GM10266 (cell line): ENCODE measurements at regions not wholly inside any gene's neighbourhood (a gene's known extent, or its start where the extent isn't known, plus 50 kb on each side); places are given as distances from the start of the nearest gene placed in this dataset.
"Not testable (repeated sequence)": the region's sequence is repeated elsewhere in the genome, so short reads cannot be mapped to it uniquely, and the experiment has no call there.

Source experiments
- DNase-seq: peaks from one replicate; pipeline ENCODE4 v3.0.0; 2012; ENCODE audit errors: extremely low spot score
- CTCF ChIP-seq: IDR thresholded peaks from 2 replicates; pipeline ENCODE4 v1.5.1; 2012; ENCODE audit warnings: mild to moderate bottlenecking, low read depth; ENCODE audit not compliant: control insufficient read depth, insufficient read depth; ENCODE audit errors: missing control alignments

DNA sequence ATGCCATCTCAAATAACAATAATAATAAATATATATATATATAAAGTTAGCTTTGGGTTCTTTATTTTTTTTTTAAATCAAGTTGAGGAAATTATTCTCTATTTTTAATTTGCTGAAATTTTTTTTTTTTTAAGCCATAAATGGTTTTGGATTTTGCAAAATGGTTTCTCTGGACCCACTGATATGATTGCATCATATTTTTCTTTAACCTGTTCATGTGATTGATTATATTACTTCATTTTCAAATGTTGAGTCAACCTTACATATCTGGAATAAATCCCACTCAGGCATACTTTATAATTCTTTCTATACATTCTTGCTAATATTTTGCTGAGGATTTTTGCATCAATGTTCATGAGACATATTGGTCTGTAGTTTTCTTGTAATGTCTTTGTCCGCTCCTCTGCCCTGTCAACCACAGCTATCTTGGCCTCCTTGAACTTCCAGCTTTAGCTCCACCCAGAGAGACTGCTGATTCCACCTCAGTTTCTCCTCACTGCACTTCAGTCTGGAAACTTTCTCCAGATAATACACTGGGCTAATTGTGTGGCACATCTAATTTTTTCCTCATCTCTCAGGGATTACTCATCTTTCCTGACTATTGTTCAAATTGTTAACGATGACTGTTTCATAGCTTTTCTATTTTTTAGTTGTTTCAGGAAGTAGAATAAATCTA lies 160.9 kb upstream of the GIMD1 start:
- TF ChIP-seq CTCF, result no peak
- no peak for DNase-seq

- DNase-seq, result no peak
- TF ChIP-seq CTCF, result no peak
Observed at GRCh38 chr4:106527316-106527715, 158.7 kb upstream of the GIMD1 start.

DNA sequence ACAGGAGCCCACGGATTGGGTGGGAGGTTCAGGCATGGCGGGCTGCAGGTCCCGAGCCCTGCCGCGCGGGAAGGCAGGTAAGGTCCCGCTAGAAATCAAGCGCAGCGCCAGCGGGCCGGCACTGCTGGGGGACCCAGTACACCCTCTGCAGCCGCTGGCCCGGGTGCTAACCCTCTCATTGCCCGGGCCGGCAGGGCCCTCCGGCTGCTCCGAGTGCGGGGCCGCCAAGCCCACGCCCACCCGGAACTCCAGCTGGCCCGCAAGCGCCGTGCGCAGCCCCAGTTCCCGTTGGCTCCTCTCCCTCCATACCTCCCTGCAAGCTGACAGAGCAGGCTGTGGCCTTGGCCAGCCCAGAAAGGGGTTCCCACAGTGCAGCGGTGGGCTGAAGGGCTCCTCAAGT lies 156.8 kb upstream of the GIMD1 start:
- DNase-seq, result not testable (repeated sequence)

DNA sequence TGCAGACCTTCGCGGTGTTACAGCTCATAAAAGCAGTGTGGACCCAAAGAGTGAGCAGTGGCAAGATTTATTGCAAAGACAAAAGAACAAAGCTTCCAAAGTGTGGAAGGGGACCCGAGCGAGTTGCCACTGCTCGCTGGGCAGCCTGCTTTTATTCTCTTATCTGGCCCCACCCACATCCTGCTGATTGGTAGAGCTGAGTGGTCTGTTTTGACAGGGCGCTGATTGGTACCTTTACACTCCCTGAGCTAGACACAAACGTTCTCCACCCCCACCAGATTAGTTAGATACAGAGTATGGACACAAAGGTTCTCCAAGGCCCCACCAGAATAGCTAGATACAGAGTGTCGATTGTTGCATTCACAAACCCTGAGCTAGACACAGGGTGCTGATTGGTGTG lies 156.2 kb upstream of the GIMD1 start:
- not testable (repeated sequence) for DNase-seq

GRCh38 chr4:106522839-106523238 lies 154.3 kb upstream of the GIMD1 start:
- no peak for DNase-seq
- no peak for TF ChIP-seq CTCF

DNA sequence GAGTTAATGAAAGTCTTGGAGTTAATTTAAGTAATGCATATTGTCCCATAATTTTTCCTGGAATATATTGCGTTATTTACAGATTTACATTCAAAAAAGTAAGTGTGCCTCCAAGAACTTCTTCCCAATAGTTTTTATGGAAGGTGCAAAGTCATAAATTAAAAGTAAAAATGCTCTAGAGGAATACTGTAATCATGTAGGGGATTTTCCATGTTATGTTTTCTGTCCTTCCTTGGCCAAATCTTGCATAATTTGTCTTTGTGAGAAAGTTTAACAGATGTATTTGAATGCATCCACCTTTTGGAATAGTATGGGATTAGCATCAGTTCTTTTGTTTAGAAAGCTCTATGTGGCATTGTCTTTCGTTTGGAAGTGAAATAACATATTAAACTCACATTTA lies 144.1 kb upstream of the GIMD1 start:
- TF ChIP-seq CTCF, result no peak
- DNase-seq, result no peak

- TF ChIP-seq CTCF, result no peak
- no peak for DNase-seq
Observed at GRCh38 chr4:106507440-106507839, 138.9 kb upstream of the GIMD1 start.

DNA sequence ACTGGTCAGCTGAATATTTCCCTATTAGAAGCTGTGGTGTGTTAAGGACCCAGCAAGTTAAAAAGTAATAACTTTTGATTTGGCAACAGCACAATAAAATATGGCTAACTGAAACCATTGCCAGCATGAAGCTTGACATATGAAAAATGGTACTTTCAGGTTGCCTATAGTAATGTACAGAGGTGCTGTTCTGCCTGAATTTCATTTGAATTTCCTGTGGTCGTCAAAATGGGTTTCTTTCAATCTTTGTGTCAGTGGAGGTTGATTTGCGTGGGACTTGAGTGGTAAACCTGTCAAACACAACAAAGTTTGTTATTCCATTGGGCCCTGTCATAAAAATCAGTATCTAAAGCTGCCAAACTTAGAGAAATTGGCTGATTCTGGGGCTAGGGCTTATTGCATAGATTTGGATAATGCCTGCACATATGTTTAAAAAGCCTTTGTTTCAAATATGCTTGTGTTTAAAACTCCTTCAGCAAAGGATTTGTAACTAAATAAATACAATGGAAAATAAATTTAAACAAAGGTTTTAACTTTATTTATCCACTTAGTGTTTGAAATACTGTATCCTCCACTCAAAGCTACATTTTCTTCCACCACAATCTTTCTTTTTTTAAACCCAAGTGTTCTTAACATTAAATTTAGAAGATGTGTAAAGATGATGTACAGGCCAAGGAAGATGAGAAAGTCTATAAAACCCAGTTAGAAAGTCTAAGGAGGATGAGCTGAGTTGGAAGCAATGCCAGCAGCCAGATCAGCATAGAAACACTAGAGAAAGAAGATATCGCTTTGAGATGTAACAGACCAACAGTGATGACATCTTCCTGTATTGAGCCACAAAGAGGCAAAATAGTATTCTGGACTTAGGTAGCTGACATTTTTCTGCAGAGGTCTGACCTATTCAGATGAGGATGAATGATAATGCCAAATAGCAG lies 134.8 kb upstream of the GIMD1 start:
- TF ChIP-seq CTCF, result no peak
- DNase-seq, result no peak
